UCSD-AML1 (cell line): ENCODE measurements at regions not wholly inside any gene's neighbourhood (a gene's known extent, or its start where the extent isn't known, plus 50 kb on each side); places are given as distances from the start of the nearest gene placed in this dataset.

Experiments used
- DNase-seq: peaks from one replicate; lab custom pipeline; 2025; ENCODE audit not compliant: unreplicated experiment; lab: John Stamatoyannopoulos, UW

GRCh38 chr14:98798099-98798498 lies 473.9 kb downstream of the BCL11B start:
- no peak for DNase-seq

- no peak for DNase-seq
These were observed 472.1 kb downstream of the BCL11B start for GRCh38 chr14:98799891-98800290.

GRCh38 chr14:98802044-98802443 lies 470.0 kb downstream of the BCL11B start:
- no peak for DNase-seq

GRCh38 chr14:98803196-98803595 lies 468.8 kb downstream of the BCL11B start:
- DNase-seq, result no peak

GRCh38 chr14:98808494-98809407 lies 463.2 kb downstream of the BCL11B start:
- DNase-seq, result no peak

GRCh38 chr14:98816195-98816594 lies 455.8 kb downstream of the BCL11B start:
- DNase-seq, result no peak

GRCh38 chr14:98816720-98817119 lies 455.3 kb downstream of the BCL11B start:
- DNase-seq, result no peak

- no peak for DNase-seq
These were observed 452.7 kb downstream of the BCL11B start for GRCh38 chr14:98819132-98819866.

- no peak for DNase-seq
These were observed 452.2 kb downstream of the BCL11B start for GRCh38 chr14:98819867-98820206.

- no peak for DNase-seq
These were observed 449.1 kb downstream of the BCL11B start for GRCh38 chr14:98822917-98823316.

GRCh38 chr14:98826618-98827017 lies 445.4 kb downstream of the BCL11B start:
- no peak for DNase-seq

- DNase-seq, result no peak
These were observed 437.9 kb downstream of the BCL11B start for GRCh38 chr14:98834119-98834518.

- DNase-seq, result no peak
These were observed 436.8 kb downstream of the BCL11B start for GRCh38 chr14:98835051-98835824.

- DNase-seq, result no peak
These were observed 436.2 kb downstream of the BCL11B start for GRCh38 chr14:98835825-98836100.

- no peak for DNase-seq
These were observed 431.9 kb downstream of the BCL11B start for GRCh38 chr14:98840091-98840490.

- no peak for DNase-seq
These were observed 431.5 kb downstream of the BCL11B start for GRCh38 chr14:98840511-98840910.

- DNase-seq, result no peak
These were observed 427.5 kb downstream of the BCL11B start for GRCh38 chr14:98844456-98844855.

- no peak for DNase-seq
These were observed 424.2 kb downstream of the BCL11B start for GRCh38 chr14:98847521-98848468.

- DNase-seq, result no peak
These were observed 418.8 kb downstream of the BCL11B start for GRCh38 chr14:98853063-98853729.
